ENCODE measurements at regions not wholly inside any gene's neighbourhood (a gene's known extent, or its start where the extent isn't known, plus 50 kb on each side); places are given as distances from the start of the nearest gene placed in this dataset.

DNA sequence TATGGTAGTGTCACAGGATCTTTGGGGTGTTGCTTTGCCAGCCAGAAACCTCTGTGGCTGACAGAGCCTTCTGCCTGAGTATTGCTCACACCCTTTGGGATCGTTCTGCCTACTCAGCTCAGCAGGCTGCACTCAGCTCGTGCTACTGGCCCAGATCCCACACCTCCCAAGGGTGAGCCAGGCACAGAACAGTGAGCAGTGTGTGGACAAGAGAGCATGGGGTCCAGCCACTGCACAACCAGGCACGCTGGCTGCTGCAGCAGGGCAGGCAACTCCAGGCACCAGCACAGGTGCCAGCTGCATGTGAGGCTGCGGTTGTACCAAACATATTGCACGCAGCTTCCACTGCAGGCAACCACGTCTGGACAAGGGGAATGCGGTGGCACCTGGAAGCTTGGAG lies 84.9 kb downstream of the CYB561 start:
- TF ChIP-seq EZH2phosphoT487 (IDR thresholded peaks at IDR 0.05; ENCODE audit: borderline replicate concordance, low read length), result no peak
- TF ChIP-seq, protein P1, sequence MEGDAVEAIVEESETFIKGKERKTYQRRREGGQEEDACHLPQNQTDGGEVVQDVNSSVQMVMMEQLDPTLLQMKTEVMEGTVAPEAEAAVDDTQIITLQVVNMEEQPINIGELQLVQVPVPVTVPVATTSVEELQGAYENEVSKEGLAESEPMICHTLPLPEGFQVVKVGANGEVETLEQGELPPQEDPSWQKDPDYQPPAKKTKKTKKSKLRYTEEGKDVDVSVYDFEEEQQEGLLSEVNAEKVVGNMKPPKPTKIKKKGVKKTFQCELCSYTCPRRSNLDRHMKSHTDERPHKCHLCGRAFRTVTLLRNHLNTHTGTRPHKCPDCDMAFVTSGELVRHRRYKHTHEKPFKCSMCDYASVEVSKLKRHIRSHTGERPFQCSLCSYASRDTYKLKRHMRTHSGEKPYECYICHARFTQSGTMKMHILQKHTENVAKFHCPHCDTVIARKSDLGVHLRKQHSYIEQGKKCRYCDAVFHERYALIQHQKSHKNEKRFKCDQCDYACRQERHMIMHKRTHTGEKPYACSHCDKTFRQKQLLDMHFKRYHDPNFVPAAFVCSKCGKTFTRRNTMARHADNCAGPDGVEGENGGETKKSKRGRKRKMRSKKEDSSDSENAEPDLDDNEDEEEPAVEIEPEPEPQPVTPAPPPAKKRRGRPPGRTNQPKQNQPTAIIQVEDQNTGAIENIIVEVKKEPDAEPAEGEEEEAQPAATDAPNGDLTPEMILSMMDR (IDR thresholded peaks at IDR 0.05; ENCODE audit: low read depth, low read length, poor library complexity, severe bottlenecking), result no peak
- Histone ChIP-seq H3K4me2 (ENCODE audit: low read length) (no peak overlapping the region), H3K9me3 (ENCODE audit: control insufficient read depth, insufficient read depth, low read length) (peaks cover 17% of the 10 kb centered on the region), H3K79me2 (ENCODE audit: control insufficient read depth, low read length) (no peaks in the 10 kb centered on the region), H3K9me2 (replicated peaks; ENCODE audit: control insufficient read depth, low read length) (no peaks in the 10 kb centered on the region), H3K4me1 (ENCODE audit: control insufficient read depth, low read length) (no peaks in the 10 kb centered on the region), H3K27ac (ENCODE audit: low read depth, low read length) (no peak overlapping the region), H4K20me1 (ENCODE audit: control insufficient read depth, insufficient read depth, low read depth, low read length) (no peaks in the 10 kb centered on the region), H3F3A (ENCODE audit: control insufficient read depth, insufficient read depth) (no peaks in the 10 kb centered on the region), H3K36me3 (ENCODE audit: control insufficient read depth, low read length) (no peaks in the 10 kb centered on the region), H3K4me3 (ENCODE audit: low read length) (no peak overlapping the region), H3K27me3 (ENCODE audit: control insufficient read depth, low read length) (0 out of 2 replicates have a peak, but pooled peaks cover 6% of the 10 kb centered on the region)

DNA sequence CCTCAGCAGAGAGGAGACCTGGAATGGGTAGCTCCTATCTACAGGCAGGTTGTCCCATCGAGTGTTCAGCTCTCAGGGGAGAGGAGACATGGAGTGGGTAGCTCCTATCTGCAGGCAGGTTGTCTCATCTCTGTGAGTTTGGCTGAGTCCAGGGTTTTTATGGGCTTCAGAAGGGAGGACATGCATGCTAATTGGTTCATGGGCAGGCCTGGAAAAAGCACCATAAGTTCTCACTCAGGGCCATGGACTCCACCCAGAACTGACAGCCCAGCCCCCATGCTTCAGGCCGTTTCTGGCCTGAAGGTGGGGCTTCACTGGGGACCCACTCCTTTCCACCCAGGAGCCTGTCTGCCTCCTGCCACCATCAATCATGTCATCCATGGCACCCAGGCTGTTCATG lies 84.0 kb downstream of the CYB561 start:
- Histone ChIP-seq H3K27ac (ENCODE audit: low read depth, low read length) (no peak overlapping the region), H3K4me2 (ENCODE audit: low read length) (no peak overlapping the region), H3K9me2 (replicated peaks; ENCODE audit: control insufficient read depth, low read length) (no peaks in the 10 kb centered on the region), H3K79me2 (ENCODE audit: control insufficient read depth, low read length) (no peaks in the 10 kb centered on the region), H3K4me1 (ENCODE audit: control insufficient read depth, low read length) (no peaks in the 10 kb centered on the region), H3F3A (ENCODE audit: control insufficient read depth, insufficient read depth) (no peaks in the 10 kb centered on the region), H4K20me1 (ENCODE audit: control insufficient read depth, insufficient read depth, low read depth, low read length) (no peaks in the 10 kb centered on the region), H3K4me3 (ENCODE audit: low read length) (no peak overlapping the region), H3K27me3 (ENCODE audit: control insufficient read depth, low read length) (0 out of 2 replicates have a peak, but pooled peaks cover 9% of the 10 kb centered on the region), H3K36me3 (ENCODE audit: control insufficient read depth, low read length) (no peaks in the 10 kb centered on the region), H3K9me3 (ENCODE audit: control insufficient read depth, insufficient read depth, low read length) (peaks cover 17% of the 10 kb centered on the region)
- TF ChIP-seq, protein P1 (IDR thresholded peaks at IDR 0.05; ENCODE audit: low read depth, low read length, poor library complexity, severe bottlenecking), result no peak
- TF ChIP-seq EZH2phosphoT487 (IDR thresholded peaks at IDR 0.05; ENCODE audit: borderline replicate concordance, low read length), result no peak

DNA sequence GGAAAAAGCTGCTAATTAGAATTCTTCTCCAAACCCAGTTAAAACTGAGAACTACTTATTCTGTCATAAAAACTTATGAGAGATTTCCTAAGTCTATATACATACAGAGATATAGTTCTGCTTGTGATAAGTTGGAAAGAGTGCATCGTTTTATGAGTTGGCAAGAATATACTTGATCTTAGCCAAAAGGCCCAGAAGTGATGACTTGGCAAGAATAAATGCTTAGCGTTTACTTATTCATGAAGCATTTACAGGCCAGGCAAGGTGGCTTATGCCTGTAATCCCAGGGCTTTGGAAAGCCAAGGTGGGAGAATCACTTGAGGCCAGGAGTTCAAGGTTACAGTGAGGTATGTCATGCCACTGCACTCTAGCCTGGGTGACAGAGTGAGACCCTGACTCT lies 81.7 kb downstream of the CYB561 start:
- Histone ChIP-seq H3K4me1 (ENCODE audit: control insufficient read depth, low read length) (no peaks in the 10 kb centered on the region), H3K27me3 (ENCODE audit: control insufficient read depth, low read length) (peaks cover 14% of the 10 kb centered on the region; the same call in 1 of the 2 replicates), H3K9me2 (replicated peaks; ENCODE audit: control insufficient read depth, low read length) (no peaks in the 10 kb centered on the region), H3K4me2 (ENCODE audit: low read length) (no peak overlapping the region), H3K4me3 (ENCODE audit: low read length) (no peak overlapping the region), H3K9me3 (ENCODE audit: control insufficient read depth, insufficient read depth, low read length) (peaks cover 17% of the 10 kb centered on the region), H3F3A (ENCODE audit: control insufficient read depth, insufficient read depth) (no peaks in the 10 kb centered on the region), H3K36me3 (ENCODE audit: control insufficient read depth, low read length) (no peaks in the 10 kb centered on the region), H3K27ac (ENCODE audit: low read depth, low read length) (no peak overlapping the region), H4K20me1 (ENCODE audit: control insufficient read depth, insufficient read depth, low read depth, low read length) (no peaks in the 10 kb centered on the region), H3K79me2 (ENCODE audit: control insufficient read depth, low read length) (no peaks in the 10 kb centered on the region)
- TF ChIP-seq EZH2phosphoT487 (IDR thresholded peaks at IDR 0.05; ENCODE audit: borderline replicate concordance, low read length), result no peak
- TF ChIP-seq, protein P1 (IDR thresholded peaks at IDR 0.05; ENCODE audit: low read depth, low read length, poor library complexity, severe bottlenecking), result no peak
